ENCODE measurements at regions not wholly inside any gene's neighbourhood (a gene's known extent, or its start where the extent isn't known, plus 50 kb on each side); places are given as distances from the start of the nearest gene placed in this dataset.

DNA sequence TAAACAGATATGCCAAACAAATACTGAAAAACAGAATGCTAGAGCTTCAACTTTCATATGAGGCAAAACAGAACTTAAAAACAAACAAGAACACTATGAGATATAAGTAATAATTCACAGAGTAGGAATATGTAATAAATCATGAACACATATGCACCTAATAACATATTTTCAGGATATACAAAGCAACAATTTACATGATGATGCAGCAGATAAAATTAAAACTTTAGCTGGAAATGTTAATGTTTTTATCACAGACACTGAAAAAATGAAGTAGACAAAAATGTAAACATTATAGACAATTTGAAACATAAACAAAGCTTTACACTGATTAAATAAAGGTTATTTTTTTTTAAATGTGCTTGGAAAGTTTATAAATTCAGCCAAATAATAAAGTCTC, 443.1 kb upstream of the NFIA start:
- Histone ChIP-seq H3K27me3 (no peaks in the 10 kb centered on the region), H3K27ac (no peak overlapping the region), H3K36me3 (no peaks in the 10 kb centered on the region), H3K4me3 (no peak overlapping the region), H3K9me3 (no peaks in the 10 kb centered on the region), H3K4me1 (no peaks in the 10 kb centered on the region)
- intact Hi-C loops (cut with DNase I): no loop called here
- ATAC-seq (no peak), DNase-seq (no peak)
- TF ChIP-seq POLR2A (IDR thresholded peaks at IDR 0.05): no peak
- TF ChIP-seq CTCF (IDR thresholded peaks at IDR 0.05): no peak

GRCh38 chr1:60637651-60638050, 444.7 kb upstream of the NFIA start:
- no peaks in the 10 kb centered on the region for H3K27me3 ChIP-seq
- H3K27ac ChIP-seq: no peak overlapping the region
- intact Hi-C loops (cut with DNase I): no loop called here
- no peak for DNase-seq
- TF ChIP-seq POLR2A (IDR thresholded peaks at IDR 0.05) (no peak), CTCF (IDR thresholded peaks at IDR 0.05) (no peak)
- no peaks in the 10 kb centered on the region for H3K4me1 ChIP-seq
- H3K9me3 ChIP-seq: no peaks in the 10 kb centered on the region
- H3K36me3 ChIP-seq: no peaks in the 10 kb centered on the region
- H3K4me3 ChIP-seq: no peak overlapping the region
- no peak for ATAC-seq
- WGBS, 4 donors: 76 to 92% (median 79%) methylated on average over 1 of the region's 1 CpG

- Histone ChIP-seq H3K4me3 (no peak overlapping the region), H3K27ac (no peak overlapping the region), H3K4me1 (no peaks in the 10 kb centered on the region), H3K27me3 (no peaks in the 10 kb centered on the region), H3K9me3 (no peaks in the 10 kb centered on the region), H3K36me3 (no peaks in the 10 kb centered on the region)
- no peak for TF ChIP-seq CTCF (IDR thresholded peaks at IDR 0.05)
- TF ChIP-seq POLR2A (IDR thresholded peaks at IDR 0.05): no peak
- intact Hi-C loops (cut with DNase I): no loop called here
- no peak for ATAC-seq
- 70 to 90% (median 84%) methylated on average over 2 of the region's 2 CpGs for WGBS, 4 donors
- DNase-seq: no peak
Measured at GRCh38 chr1:60636946-60637345, 445.4 kb upstream of the NFIA start.

DNA sequence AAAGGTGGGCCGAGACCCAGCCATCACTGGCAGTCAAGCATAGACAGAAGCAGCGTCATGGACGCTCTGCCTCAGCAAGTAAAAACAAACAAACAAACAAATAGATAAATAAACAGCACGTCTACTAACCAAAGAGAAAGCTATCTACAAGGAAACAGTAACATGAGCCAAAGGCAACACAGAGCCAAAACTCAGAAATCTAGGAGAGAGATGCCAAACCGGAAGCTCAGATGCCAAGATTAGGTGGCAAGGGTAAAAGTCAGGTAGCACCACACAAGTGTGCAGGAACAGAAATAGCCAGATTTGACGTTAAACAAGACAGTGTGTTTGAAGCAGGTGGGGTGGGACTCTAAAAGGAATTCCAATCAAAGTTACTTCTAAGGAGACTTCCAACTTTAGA, 448.3 kb upstream of the NFIA start:
- TF ChIP-seq POLR2A (IDR thresholded peaks at IDR 0.05) (no peak), CTCF (IDR thresholded peaks at IDR 0.05) (no peak)
- no peaks in the 10 kb centered on the region for H3K4me1 ChIP-seq
- no peaks in the 10 kb centered on the region for H3K9me3 ChIP-seq

More for the DNA sequence above, 448.3 kb upstream of the NFIA start:
- H3K4me3 ChIP-seq: no peak overlapping the region
- H3K27me3 ChIP-seq: no peaks in the 10 kb centered on the region
- H3K36me3 ChIP-seq: no peaks in the 10 kb centered on the region
- H3K27ac ChIP-seq: no peak overlapping the region
- intact Hi-C loops (cut with DNase I): no loop called here
- DNase-seq: no peak
- ATAC-seq: no peak
- WGBS, 4 donors: 72 to 82% (median 79%) methylated on average over 6 of the region's 6 CpGs
